Vagina (tissue), 2 donors: ENCODE measurements at regions not wholly inside any gene's neighbourhood (a gene's known extent, or its start where the extent isn't known, plus 50 kb on each side); places are given as distances from the start of the nearest gene placed in this dataset.

Experiments
- CTCF ChIP-seq, 3 experiments: fragments of 450-650 bp in 2 of 3; fragments of 200-600 bp in 1 of 3; sonication (generic) in 1 of 3; IDR thresholded peaks; one replicate each; pipeline ENCODE4 v1.5.1; 2017 to 2019; ENCODE audit warnings: antibody characterized with exemption in 3 of 3, mild to moderate bottlenecking in 2 of 3, moderate library complexity in 2 of 3
- POLR2A ChIP-seq, 2 donors: fragments of 450-650 bp; IDR thresholded peaks; one replicate each; pipeline ENCODE4 v1.6.1; 2017; ENCODE audit warnings: antibody characterized with exemption in 2 of 2, mild to moderate bottlenecking in 2 of 2, moderate library complexity in 2 of 2

GRCh38 chr3:81983382-81983781 lies 221.9 kb upstream of the GBE1 start:
- no peak for TF ChIP-seq POLR2A (IDR thresholded peaks at IDR 0.05)
- no peak for TF ChIP-seq CTCF (IDR thresholded peaks at IDR 0.05)
